ENCODE measurements at regions not wholly inside any gene's neighbourhood (a gene's known extent, or its start where the extent isn't known, plus 50 kb on each side); places are given as distances from the start of the nearest gene placed in this dataset.
A peak's percentile ranks its signal among the peaks of the same experiment; 100 is the strongest.

DNA sequence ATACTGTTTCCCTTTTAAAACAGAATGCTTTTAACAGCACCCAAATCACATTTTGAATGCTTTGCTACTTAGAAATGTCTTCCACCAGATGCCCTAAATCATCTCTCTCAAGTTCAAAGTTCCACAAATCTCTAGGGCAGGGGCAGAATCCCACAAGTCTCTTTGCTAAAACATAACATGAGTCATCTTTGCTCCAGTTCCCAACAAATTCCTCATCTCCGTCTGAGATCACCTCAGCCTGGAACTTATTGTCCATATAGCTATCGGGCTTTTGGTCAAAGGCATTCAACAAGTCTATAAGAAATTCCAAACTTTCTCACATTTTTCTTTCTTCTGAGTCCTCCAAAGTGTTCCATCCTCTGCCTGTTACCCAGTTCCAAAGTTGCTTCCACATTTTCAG, 1374.5 kb upstream of the NXPH2 start:
- Histone ChIP-seq H2BK120ac (ENCODE audit: low read depth, low read length) (no peak overlapping the region), H3K4me1 (ENCODE audit: control insufficient read depth, low read depth, low read length) (no peaks in the 10 kb centered on the region), H2AK5ac (ENCODE audit: low read length) (no peak overlapping the region), H2BK15ac (replicated peaks; ENCODE audit: low read depth) (no peak overlapping the region), H3K27ac (ENCODE audit: low read depth, low read length) (no peak overlapping the region), H3K4me3 (ENCODE audit: low read length) (no peak overlapping the region), H3K4me2 (ENCODE audit: low read length) (no peak overlapping the region), H3K9ac (ENCODE audit: low read length) (no peak overlapping the region), H3K79me2 (ENCODE audit: control insufficient read depth, insufficient read depth, low read length) (no peaks in the 10 kb centered on the region), H3K36me3 (ENCODE audit: control insufficient read depth, insufficient read depth, low read length) (no peaks in the 10 kb centered on the region), H3K4ac (ENCODE audit: low read depth, low read length) (no peak overlapping the region), H3K18ac (ENCODE audit: low read length) (no peak overlapping the region), H4K5ac (ENCODE audit: low read length) (no peak overlapping the region), H3K27me3 (ENCODE audit: insufficient read depth, low read length, poor library complexity) (no peaks in the 10 kb centered on the region), H3K23ac (ENCODE audit: low read length) (no peak overlapping the region), H4K8ac (ENCODE audit: low read depth, low read length) (no peak overlapping the region), H3K79me1 (ENCODE audit: low read length) (no peaks in the 10 kb centered on the region), H3K56ac (ENCODE audit: low read length) (no peak overlapping the region), H2BK5ac (ENCODE audit: low read length) (no peak overlapping the region)
- no CpG with 5 or more reads among the region's 2 CpGs for WGBS (ENCODE audit: extremely low coverage, insufficient coverage, low lambda C conversion rate)
- DNase-seq, result no peak

- Histone ChIP-seq H2BK15ac (replicated peaks; ENCODE audit: low read depth) (no peak overlapping the region), H3K79me1 (ENCODE audit: low read length) (no peaks in the 10 kb centered on the region), H3K27me3 (ENCODE audit: insufficient read depth, low read length, poor library complexity) (no peaks in the 10 kb centered on the region), H2AK5ac (ENCODE audit: low read length) (no peak overlapping the region), H2BK5ac (ENCODE audit: low read length) (no peak overlapping the region), H3K23ac (ENCODE audit: low read length) (no peak overlapping the region), H4K8ac (ENCODE audit: low read depth, low read length) (no peak overlapping the region), H3K27ac (ENCODE audit: low read depth, low read length) (no peak overlapping the region), H3K56ac (ENCODE audit: low read length) (no peak overlapping the region), H3K9ac (ENCODE audit: low read length) (no peak overlapping the region), H3K4me1 (ENCODE audit: control insufficient read depth, low read depth, low read length) (no peaks in the 10 kb centered on the region), H3K36me3 (ENCODE audit: control insufficient read depth, insufficient read depth, low read length) (no peaks in the 10 kb centered on the region), H3K18ac (ENCODE audit: low read length) (no peak overlapping the region), H3K4ac (ENCODE audit: low read depth, low read length) (no peak overlapping the region), H3K4me3 (ENCODE audit: low read length) (no peak overlapping the region), H4K5ac (ENCODE audit: low read length) (no peak overlapping the region), H3K4me2 (ENCODE audit: low read length) (no peak overlapping the region), H3K79me2 (ENCODE audit: control insufficient read depth, insufficient read depth, low read length) (no peaks in the 10 kb centered on the region), H2BK120ac (ENCODE audit: low read depth, low read length) (no peak overlapping the region)
- whole genome bisulfite sequencing (ENCODE audit: extremely low coverage, insufficient coverage, low lambda C conversion rate), result no CpG with 5 or more reads among the region's 5 CpGs
- peak; percentile 20 for DNase-seq
Observed at GRCh38 chr2:140154271-140154670, 1374.1 kb upstream of the NXPH2 start.

- H3K56ac ChIP-seq (ENCODE audit: low read length), result no peak overlapping the region
- no peaks in the 10 kb centered on the region for H3K36me3 ChIP-seq (ENCODE audit: control insufficient read depth, insufficient read depth, low read length)
- H3K23ac ChIP-seq (ENCODE audit: low read length), result no peak overlapping the region
- DNase-seq, result no peak
- H2BK120ac ChIP-seq (ENCODE audit: low read depth, low read length), result no peak overlapping the region
- no peak overlapping the region for H3K9ac ChIP-seq (ENCODE audit: low read length)
- no peaks in the 10 kb centered on the region for H3K27me3 ChIP-seq (ENCODE audit: insufficient read depth, low read length, poor library complexity)
- no peak overlapping the region for H3K4me2 ChIP-seq (ENCODE audit: low read length)
- no CpG with 5 or more reads among the region's 2 CpGs for WGBS (ENCODE audit: extremely low coverage, insufficient coverage, low lambda C conversion rate)
- H2BK5ac ChIP-seq (ENCODE audit: low read length), result no peak overlapping the region
- H3K27ac ChIP-seq (ENCODE audit: low read depth, low read length), result no peak overlapping the region
- no peaks in the 10 kb centered on the region for H3K4me1 ChIP-seq (ENCODE audit: control insufficient read depth, low read depth, low read length)
- no peak overlapping the region for H4K5ac ChIP-seq (ENCODE audit: low read length)
- H3K4ac ChIP-seq (ENCODE audit: low read depth, low read length), result no peak overlapping the region
- H4K8ac ChIP-seq (ENCODE audit: low read depth, low read length), result no peak overlapping the region
- H3K18ac ChIP-seq (ENCODE audit: low read length), result no peak overlapping the region
- no peak overlapping the region for H2AK5ac ChIP-seq (ENCODE audit: low read length)
- no peaks in the 10 kb centered on the region for H3K79me2 ChIP-seq (ENCODE audit: control insufficient read depth, insufficient read depth, low read length)
- H3K4me3 ChIP-seq (ENCODE audit: low read length), result no peak overlapping the region
- no peak overlapping the region for H2BK15ac ChIP-seq (replicated peaks; ENCODE audit: low read depth)
- H3K79me1 ChIP-seq (ENCODE audit: low read length), result no peaks in the 10 kb centered on the region
Observed at GRCh38 chr2:140144611-140145010, 1364.4 kb upstream of the NXPH2 start.

- no peak overlapping the region for H3K56ac ChIP-seq (ENCODE audit: low read length)
- no peak overlapping the region for H3K27ac ChIP-seq (ENCODE audit: low read depth, low read length)
- no peaks in the 10 kb centered on the region for H3K79me1 ChIP-seq (ENCODE audit: low read length)
- H3K4ac ChIP-seq (ENCODE audit: low read depth, low read length), result no peak overlapping the region
- no peaks in the 10 kb centered on the region for H3K36me3 ChIP-seq (ENCODE audit: control insufficient read depth, insufficient read depth, low read length)
- no peak overlapping the region for H2BK120ac ChIP-seq (ENCODE audit: low read depth, low read length)
- no CpG with 5 or more reads among the region's 6 CpGs for WGBS (ENCODE audit: extremely low coverage, insufficient coverage, low lambda C conversion rate)
- H3K4me3 ChIP-seq (ENCODE audit: low read length), result no peak overlapping the region
- H3K4me2 ChIP-seq (ENCODE audit: low read length), result no peak overlapping the region
- H3K9ac ChIP-seq (ENCODE audit: low read length), result no peak overlapping the region
- H4K5ac ChIP-seq (ENCODE audit: low read length), result no peak overlapping the region
- no peak for DNase-seq
- H3K4me1 ChIP-seq (ENCODE audit: control insufficient read depth, low read depth, low read length), result no peaks in the 10 kb centered on the region
- no peaks in the 10 kb centered on the region for H3K27me3 ChIP-seq (ENCODE audit: insufficient read depth, low read length, poor library complexity)
- H3K23ac ChIP-seq (ENCODE audit: low read length), result no peak overlapping the region
- H3K18ac ChIP-seq (ENCODE audit: low read length), result no peak overlapping the region
- no peaks in the 10 kb centered on the region for H3K79me2 ChIP-seq (ENCODE audit: control insufficient read depth, insufficient read depth, low read length)
- no peak overlapping the region for H2BK5ac ChIP-seq (ENCODE audit: low read length)
- no peak overlapping the region for H2AK5ac ChIP-seq (ENCODE audit: low read length)
- H4K8ac ChIP-seq (ENCODE audit: low read depth, low read length), result no peak overlapping the region
- no peak overlapping the region for H2BK15ac ChIP-seq (replicated peaks; ENCODE audit: low read depth)
Observed at GRCh38 chr2:140138736-140139135, 1358.5 kb upstream of the NXPH2 start.

DNA sequence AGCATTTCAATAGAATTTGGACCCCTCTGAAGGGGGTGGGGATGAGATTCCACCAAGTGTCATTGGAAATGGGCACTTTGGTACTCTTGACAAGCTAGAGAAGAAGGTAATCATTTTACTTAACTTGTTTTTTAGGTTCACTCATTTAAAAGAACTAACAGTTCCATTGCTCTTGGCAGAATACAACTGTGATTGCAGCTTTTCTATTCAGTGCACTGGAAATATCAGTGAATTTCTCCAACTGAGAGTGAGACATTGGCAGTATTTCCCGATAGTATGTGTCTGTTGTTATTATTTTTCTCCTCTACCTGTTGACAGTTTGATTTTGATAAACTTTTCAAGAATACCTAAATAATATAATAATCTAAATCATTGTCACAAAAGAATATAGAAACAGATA, 1356.7 kb upstream of the NXPH2 start:
- Histone ChIP-seq H3K79me2 (ENCODE audit: control insufficient read depth, insufficient read depth, low read length) (no peaks in the 10 kb centered on the region), H2BK5ac (ENCODE audit: low read length) (no peak overlapping the region), H3K27ac (ENCODE audit: low read depth, low read length) (no peak overlapping the region), H3K4me3 (ENCODE audit: low read length) (no peak overlapping the region), H3K9ac (ENCODE audit: low read length) (no peak overlapping the region), H3K23ac (ENCODE audit: low read length) (no peak overlapping the region), H3K27me3 (ENCODE audit: insufficient read depth, low read length, poor library complexity) (no peaks in the 10 kb centered on the region), H3K18ac (ENCODE audit: low read length) (no peak overlapping the region), H3K36me3 (ENCODE audit: control insufficient read depth, insufficient read depth, low read length) (no peaks in the 10 kb centered on the region), H3K4me1 (ENCODE audit: control insufficient read depth, low read depth, low read length) (no peaks in the 10 kb centered on the region), H3K79me1 (ENCODE audit: low read length) (no peaks in the 10 kb centered on the region), H3K4me2 (ENCODE audit: low read length) (no peak overlapping the region), H2BK120ac (ENCODE audit: low read depth, low read length) (no peak overlapping the region), H2AK5ac (ENCODE audit: low read length) (no peak overlapping the region), H4K8ac (ENCODE audit: low read depth, low read length) (no peak overlapping the region), H3K4ac (ENCODE audit: low read depth, low read length) (no peak overlapping the region), H2BK15ac (replicated peaks; ENCODE audit: low read depth) (no peak overlapping the region), H4K5ac (ENCODE audit: low read length) (no peak overlapping the region), H3K56ac (ENCODE audit: low read length) (no peak overlapping the region)
- no CpG with 5 or more reads among the region's 1 CpG for WGBS (ENCODE audit: extremely low coverage, insufficient coverage, low lambda C conversion rate)
- DNase-seq, result no peak

- no peak overlapping the region for H2AK5ac ChIP-seq (ENCODE audit: low read length)
- H3K36me3 ChIP-seq (ENCODE audit: control insufficient read depth, insufficient read depth, low read length), result no peaks in the 10 kb centered on the region
- H3K4me2 ChIP-seq (ENCODE audit: low read length), result no peak overlapping the region
- H2BK15ac ChIP-seq (replicated peaks; ENCODE audit: low read depth), result no peak overlapping the region
- no peak overlapping the region for H3K23ac ChIP-seq (ENCODE audit: low read length)
- no peak overlapping the region for H3K4ac ChIP-seq (ENCODE audit: low read depth, low read length)
- no peak overlapping the region for H3K9ac ChIP-seq (ENCODE audit: low read length)
- H3K79me1 ChIP-seq (ENCODE audit: low read length), result no peaks in the 10 kb centered on the region
- no peaks in the 10 kb centered on the region for H3K4me1 ChIP-seq (ENCODE audit: control insufficient read depth, low read depth, low read length)
- H2BK120ac ChIP-seq (ENCODE audit: low read depth, low read length), result no peak overlapping the region
- no peak for DNase-seq
- no peak overlapping the region for H3K56ac ChIP-seq (ENCODE audit: low read length)
- no peak overlapping the region for H3K27ac ChIP-seq (ENCODE audit: low read depth, low read length)
- H3K18ac ChIP-seq (ENCODE audit: low read length), result no peak overlapping the region
- no peak overlapping the region for H3K4me3 ChIP-seq (ENCODE audit: low read length)
- H4K5ac ChIP-seq (ENCODE audit: low read length), result no peak overlapping the region
- H3K27me3 ChIP-seq (ENCODE audit: insufficient read depth, low read length, poor library complexity), result no peaks in the 10 kb centered on the region
- H4K8ac ChIP-seq (ENCODE audit: low read depth, low read length), result no peak overlapping the region
- no peak overlapping the region for H2BK5ac ChIP-seq (ENCODE audit: low read length)
- no peaks in the 10 kb centered on the region for H3K79me2 ChIP-seq (ENCODE audit: control insufficient read depth, insufficient read depth, low read length)
Observed at GRCh38 chr2:140136366-140136765, 1356.2 kb upstream of the NXPH2 start.
